VCaP (cell line): ENCODE measurements at regions not wholly inside any gene's neighbourhood (a gene's known extent, or its start where the extent isn't known, plus 50 kb on each side); places are given as distances from the start of the nearest gene placed in this dataset.

ENCODE experiments used
- H3K27ac ChIP-seq: fragments of 450-650 bp; 2 replicates; pipeline ENCODE4 v1.5.1; 2017
- CTCF ChIP-seq: fragments of 450-650 bp; conservative IDR thresholded peaks from 2 replicates; pipeline ENCODE4 v1.5.1; 2017; ENCODE audit warnings: mild to moderate bottlenecking, moderate library complexity

GRCh38 chr4:187770345-187770744, 225.2 kb upstream of the ZFP42 start:
- no peak overlapping the region for H3K27ac ChIP-seq
- no peak for TF ChIP-seq CTCF

GRCh38 chr4:187777954-187778353, 217.6 kb upstream of the ZFP42 start:
- no peak overlapping the region for H3K27ac ChIP-seq
- TF ChIP-seq CTCF = no peak

- TF ChIP-seq CTCF = no peak
- no peak overlapping the region for H3K27ac ChIP-seq
Measured at GRCh38 chr4:187780070-187780469, 215.5 kb upstream of the ZFP42 start.

- H3K27ac ChIP-seq = no peak overlapping the region
- TF ChIP-seq CTCF = no peak
Measured at GRCh38 chr4:187782286-187782824, 213.2 kb upstream of the ZFP42 start.

- no peak overlapping the region for H3K27ac ChIP-seq
- TF ChIP-seq CTCF = no peak
Measured at GRCh38 chr4:187786190-187786589, 209.4 kb upstream of the ZFP42 start.

- no peak overlapping the region for H3K27ac ChIP-seq
- no peak for TF ChIP-seq CTCF
Measured at GRCh38 chr4:187789078-187789477, 206.5 kb upstream of the ZFP42 start.

- TF ChIP-seq CTCF = no peak
- no peak overlapping the region for H3K27ac ChIP-seq
Measured at GRCh38 chr4:187795737-187796136, 199.8 kb upstream of the ZFP42 start.
